WTC11 (cell line): ENCODE measurements at regions not wholly inside any gene's neighbourhood (a gene's known extent, or its start where the extent isn't known, plus 50 kb on each side); places are given as distances from the start of the nearest gene placed in this dataset.

Source experiments
- ATAC-seq: fragments of 200-7000 bp; cut with Tn5 transposase; 2 replicates; pipeline ENCODE4 v1.10.0; 2021; ENCODE audit warnings: mild to moderate bottlenecking, moderate library complexity
- CTCF ChIA-PET: fragments of 300-600 bp; sonication (Branson Sonifier 250); formaldehyde crosslinking; loops from one replicate; lab custom pipeline; 2021; ENCODE audit warnings: antibody characterized with exemption; lab: Charles Lee
- POLR2A ChIA-PET: fragments of 350-600 bp; sonication (Branson Sonifier 250); formaldehyde crosslinking; loops from one replicate; lab custom pipeline; 2021; ENCODE audit warnings: antibody characterized with exemption; lab: Charles Lee
- DNase-seq: peaks from one replicate; pipeline ENCODE4 v3.0.0; 2021; ENCODE audit warnings: low spot score
- H3K27ac Mint-ChIP-seq: 2 replicates; pipeline ENCODE4 v1.8.0; 2021; ENCODE audit warnings: mixed read lengths
- H3K27me3 Mint-ChIP-seq: 2 replicates; pipeline ENCODE4 v1.8.0; 2021; ENCODE audit warnings: low read depth, mild to moderate bottlenecking, moderate library complexity, mixed read lengths
- H3K36me3 Mint-ChIP-seq: 2 replicates; pipeline ENCODE4 v1.8.0; 2021; ENCODE audit warnings: mixed read lengths
- H3K4me1 Mint-ChIP-seq: 2 replicates; pipeline ENCODE4 v1.8.0; 2022; ENCODE audit warnings: mixed read lengths
- H3K4me3 Mint-ChIP-seq: 2 replicates; pipeline ENCODE4 v1.8.0; 2021; ENCODE audit warnings: mild to moderate bottlenecking, moderate library complexity, mixed read lengths
- H3K9me3 Mint-ChIP-seq: 2 replicates; pipeline ENCODE4 v1.8.0; 2021; ENCODE audit warnings: mixed read lengths
- EMX1 ChIP-seq: fragments of 250-450 bp; sonication (Bioruptor Pico); IDR thresholded peaks from 2 replicates; pipeline ENCODE4 v1.8.0; 2021; ENCODE audit warnings: mild to moderate bottlenecking
- GABPB1 ChIP-seq: sonication (generic); formaldehyde crosslinking; IDR thresholded peaks from 2 replicates; pipeline ENCODE4 v1.8.1; 2023; ENCODE audit warnings: mild to moderate bottlenecking, missing genetic modification reagents
- GRHL2 ChIP-seq: fragments of 250-450 bp; sonication (Bioruptor Pico); IDR thresholded peaks from 2 replicates; pipeline ENCODE4 v1.8.0; 2022; ENCODE audit warnings: mild to moderate bottlenecking, moderate library complexity; ENCODE audit not compliant: insufficient replicate concordance, severe bottlenecking
- GTF2I ChIP-seq: fragments of 250-450 bp; sonication (Bioruptor Pico); conservative IDR thresholded peaks from 2 replicates; pipeline ENCODE4 v1.4.0; 2021; ENCODE audit warnings: mild to moderate bottlenecking
- MYBL2 ChIP-seq: sonication (generic); formaldehyde crosslinking; IDR thresholded peaks from 2 replicates; pipeline ENCODE4 v1.8.1; 2023; ENCODE audit warnings: mild to moderate bottlenecking, moderate library complexity, missing genetic modification reagents
- NFE2L1 ChIP-seq: sonication (generic); formaldehyde crosslinking; IDR thresholded peaks from 2 replicates; pipeline ENCODE4 v1.8.1; 2023; ENCODE audit warnings: missing genetic modification reagents
- NFYB ChIP-seq: sonication (generic); formaldehyde crosslinking; conservative IDR thresholded peaks from 2 replicates; pipeline ENCODE4 v1.8.0; 2022; ENCODE audit warnings: low read depth, missing genetic modification reagents
- RORB ChIP-seq: fragments of 250-450 bp; sonication (Bioruptor Pico); IDR thresholded peaks from 2 replicates; pipeline ENCODE4 v1.9.0; 2021; ENCODE audit warnings: mild to moderate bottlenecking
- ZNF219 ChIP-seq: sonication (generic); formaldehyde crosslinking; IDR thresholded peaks from 2 replicates; pipeline ENCODE4 v1.8.0; 2023; ENCODE audit warnings: missing genetic modification reagents, mild to moderate bottlenecking, borderline replicate concordance
- ZNF416 ChIP-seq: fragments of 250-450 bp; sonication (Bioruptor Pico); IDR thresholded peaks from 2 replicates; pipeline ENCODE4 v1.9.0; 2021; ENCODE audit warnings: mild to moderate bottlenecking, inconsistent platforms
- ZNF671 ChIP-seq: fragments of 250-450 bp; sonication (Bioruptor Pico); IDR thresholded peaks from 2 replicates; pipeline ENCODE4 v1.8.0; 2021; ENCODE audit warnings: mild to moderate bottlenecking
- TF ChIP-seq, protein P1 (sequence below): sonication (generic); formaldehyde crosslinking; IDR thresholded peaks from 2 replicates; pipeline ENCODE4 v1.8.1; 2023; ENCODE audit warnings: mild to moderate bottlenecking, missing genetic modification reagents, borderline replicate concordance
- TF ChIP-seq, protein P2 (sequence below): sonication (generic); formaldehyde crosslinking; IDR thresholded peaks from 2 replicates; pipeline ENCODE4 v1.8.0; 2022; ENCODE audit warnings: missing genetic modification reagents
- TF ChIP-seq, protein P3 (sequence below): fragments of 250-450 bp; sonication (Bioruptor Pico); IDR thresholded peaks from 2 replicates; pipeline ENCODE4 v1.9.0; 2021; ENCODE audit warnings: moderate library complexity, mild to moderate bottlenecking, inconsistent platforms, borderline replicate concordance
- TF ChIP-seq, protein P4 (sequence below): sonication (generic); formaldehyde crosslinking; IDR thresholded peaks from 2 replicates; pipeline ENCODE4 v1.8.0; 2022; ENCODE audit warnings: mild to moderate bottlenecking, missing genetic modification reagents
- TF ChIP-seq, protein P5 (sequence below): sonication (generic); formaldehyde crosslinking; IDR thresholded peaks from 2 replicates; pipeline ENCODE4 v1.8.0; 2023; ENCODE audit warnings: mild to moderate bottlenecking, missing genetic modification reagents
- TF ChIP-seq, protein P6 (sequence below): fragments of 250-450 bp; sonication (Bioruptor Pico); IDR thresholded peaks from 2 replicates; pipeline ENCODE4 v1.9.0; 2021; ENCODE audit warnings: mild to moderate bottlenecking
- TF ChIP-seq, protein P7 (sequence below): sonication (generic); formaldehyde crosslinking; IDR thresholded peaks from 2 replicates; pipeline ENCODE4 v1.8.1; 2022; ENCODE audit warnings: missing genetic modification reagents, borderline replicate concordance
- TF ChIP-seq, protein P8 (sequence below): fragments of 250-450 bp; sonication (Bioruptor Pico); IDR thresholded peaks from 2 replicates; pipeline ENCODE4 v1.8.0; 2021; ENCODE audit warnings: mild to moderate bottlenecking

DNA sequence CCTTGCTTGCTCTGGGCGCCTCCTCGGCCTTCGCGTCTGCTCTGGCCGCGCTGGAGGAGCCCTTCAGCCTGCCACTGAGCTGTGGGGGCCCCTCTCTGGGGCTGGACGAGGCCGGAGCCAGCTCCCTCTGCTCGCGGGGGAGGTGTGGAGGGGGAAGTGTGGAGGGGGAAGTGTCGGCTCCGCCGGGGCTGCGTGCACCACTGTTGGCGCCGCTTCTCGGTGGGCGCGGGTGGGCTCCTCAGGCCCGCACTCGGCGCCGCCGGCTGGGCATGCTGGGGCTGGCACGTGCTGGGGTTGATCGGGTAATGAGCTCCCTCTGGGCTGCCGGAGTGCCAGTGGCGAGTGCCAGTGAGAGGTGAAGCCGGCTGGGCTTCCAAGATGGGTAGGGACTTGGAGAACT is 116.7 kb downstream of the CPXCR1 start:
- TF ChIP-seq ZNF671 (CRISPR knock-in tag) (no peak), GTF2I (CRISPR knock-in tag) (no peak), EMX1 (CRISPR knock-in tag) (no peak), NFE2L1 (CRISPR knock-in tag) (no peak), GRHL2 (CRISPR knock-in tag) (no peak)
- TF ChIP-seq, protein P1, sequence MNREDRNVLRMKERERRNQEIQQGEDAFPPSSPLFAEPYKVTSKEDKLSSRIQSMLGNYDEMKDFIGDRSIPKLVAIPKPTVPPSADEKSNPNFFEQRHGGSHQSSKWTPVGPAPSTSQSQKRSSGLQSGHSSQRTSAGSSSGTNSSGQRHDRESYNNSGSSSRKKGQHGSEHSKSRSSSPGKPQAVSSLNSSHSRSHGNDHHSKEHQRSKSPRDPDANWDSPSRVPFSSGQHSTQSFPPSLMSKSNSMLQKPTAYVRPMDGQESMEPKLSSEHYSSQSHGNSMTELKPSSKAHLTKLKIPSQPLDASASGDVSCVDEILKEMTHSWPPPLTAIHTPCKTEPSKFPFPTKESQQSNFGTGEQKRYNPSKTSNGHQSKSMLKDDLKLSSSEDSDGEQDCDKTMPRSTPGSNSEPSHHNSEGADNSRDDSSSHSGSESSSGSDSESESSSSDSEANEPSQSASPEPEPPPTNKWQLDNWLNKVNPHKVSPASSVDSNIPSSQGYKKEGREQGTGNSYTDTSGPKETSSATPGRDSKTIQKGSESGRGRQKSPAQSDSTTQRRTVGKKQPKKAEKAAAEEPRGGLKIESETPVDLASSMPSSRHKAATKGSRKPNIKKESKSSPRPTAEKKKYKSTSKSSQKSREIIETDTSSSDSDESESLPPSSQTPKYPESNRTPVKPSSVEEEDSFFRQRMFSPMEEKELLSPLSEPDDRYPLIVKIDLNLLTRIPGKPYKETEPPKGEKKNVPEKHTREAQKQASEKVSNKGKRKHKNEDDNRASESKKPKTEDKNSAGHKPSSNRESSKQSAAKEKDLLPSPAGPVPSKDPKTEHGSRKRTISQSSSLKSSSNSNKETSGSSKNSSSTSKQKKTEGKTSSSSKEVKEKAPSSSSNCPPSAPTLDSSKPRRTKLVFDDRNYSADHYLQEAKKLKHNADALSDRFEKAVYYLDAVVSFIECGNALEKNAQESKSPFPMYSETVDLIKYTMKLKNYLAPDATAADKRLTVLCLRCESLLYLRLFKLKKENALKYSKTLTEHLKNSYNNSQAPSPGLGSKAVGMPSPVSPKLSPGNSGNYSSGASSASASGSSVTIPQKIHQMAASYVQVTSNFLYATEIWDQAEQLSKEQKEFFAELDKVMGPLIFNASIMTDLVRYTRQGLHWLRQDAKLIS, result no peak
- TF ChIP-seq, protein P2, sequence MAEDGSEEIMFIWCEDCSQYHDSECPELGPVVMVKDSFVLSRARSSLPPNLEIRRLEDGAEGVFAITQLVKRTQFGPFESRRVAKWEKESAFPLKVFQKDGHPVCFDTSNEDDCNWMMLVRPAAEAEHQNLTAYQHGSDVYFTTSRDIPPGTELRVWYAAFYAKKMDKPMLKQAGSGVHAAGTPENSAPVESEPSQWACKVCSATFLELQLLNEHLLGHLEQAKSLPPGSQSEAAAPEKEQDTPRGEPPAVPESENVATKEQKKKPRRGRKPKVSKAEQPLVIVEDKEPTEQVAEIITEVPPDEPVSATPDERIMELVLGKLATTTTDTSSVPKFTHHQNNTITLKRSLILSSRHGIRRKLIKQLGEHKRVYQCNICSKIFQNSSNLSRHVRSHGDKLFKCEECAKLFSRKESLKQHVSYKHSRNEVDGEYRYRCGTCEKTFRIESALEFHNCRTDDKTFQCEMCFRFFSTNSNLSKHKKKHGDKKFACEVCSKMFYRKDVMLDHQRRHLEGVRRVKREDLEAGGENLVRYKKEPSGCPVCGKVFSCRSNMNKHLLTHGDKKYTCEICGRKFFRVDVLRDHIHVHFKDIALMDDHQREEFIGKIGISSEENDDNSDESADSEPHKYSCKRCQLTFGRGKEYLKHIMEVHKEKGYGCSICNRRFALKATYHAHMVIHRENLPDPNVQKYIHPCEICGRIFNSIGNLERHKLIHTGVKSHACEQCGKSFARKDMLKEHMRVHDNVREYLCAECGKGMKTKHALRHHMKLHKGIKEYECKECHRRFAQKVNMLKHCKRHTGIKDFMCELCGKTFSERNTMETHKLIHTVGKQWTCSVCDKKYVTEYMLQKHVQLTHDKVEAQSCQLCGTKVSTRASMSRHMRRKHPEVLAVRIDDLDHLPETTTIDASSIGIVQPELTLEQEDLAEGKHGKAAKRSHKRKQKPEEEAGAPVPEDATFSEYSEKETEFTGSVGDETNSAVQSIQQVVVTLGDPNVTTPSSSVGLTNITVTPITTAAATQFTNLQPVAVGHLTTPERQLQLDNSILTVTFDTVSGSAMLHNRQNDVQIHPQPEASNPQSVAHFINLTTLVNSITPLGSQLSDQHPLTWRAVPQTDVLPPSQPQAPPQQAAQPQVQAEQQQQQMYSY (CRISPR knock-in tag), result no peak
- TF ChIP-seq, protein P3, sequence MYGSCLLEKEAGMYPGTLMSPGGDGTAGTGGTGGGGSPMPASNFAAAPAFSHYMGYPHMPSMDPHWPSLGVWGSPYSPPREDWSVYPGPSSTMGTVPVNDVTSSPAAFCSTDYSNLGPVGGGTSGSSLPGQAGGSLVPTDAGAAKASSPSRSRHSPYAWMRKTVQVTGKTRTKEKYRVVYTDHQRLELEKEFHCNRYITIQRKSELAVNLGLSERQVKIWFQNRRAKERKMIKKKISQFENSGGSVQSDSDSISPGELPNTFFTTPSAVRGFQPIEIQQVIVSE (CRISPR knock-in tag), result no peak
- TF ChIP-seq, protein P4, sequence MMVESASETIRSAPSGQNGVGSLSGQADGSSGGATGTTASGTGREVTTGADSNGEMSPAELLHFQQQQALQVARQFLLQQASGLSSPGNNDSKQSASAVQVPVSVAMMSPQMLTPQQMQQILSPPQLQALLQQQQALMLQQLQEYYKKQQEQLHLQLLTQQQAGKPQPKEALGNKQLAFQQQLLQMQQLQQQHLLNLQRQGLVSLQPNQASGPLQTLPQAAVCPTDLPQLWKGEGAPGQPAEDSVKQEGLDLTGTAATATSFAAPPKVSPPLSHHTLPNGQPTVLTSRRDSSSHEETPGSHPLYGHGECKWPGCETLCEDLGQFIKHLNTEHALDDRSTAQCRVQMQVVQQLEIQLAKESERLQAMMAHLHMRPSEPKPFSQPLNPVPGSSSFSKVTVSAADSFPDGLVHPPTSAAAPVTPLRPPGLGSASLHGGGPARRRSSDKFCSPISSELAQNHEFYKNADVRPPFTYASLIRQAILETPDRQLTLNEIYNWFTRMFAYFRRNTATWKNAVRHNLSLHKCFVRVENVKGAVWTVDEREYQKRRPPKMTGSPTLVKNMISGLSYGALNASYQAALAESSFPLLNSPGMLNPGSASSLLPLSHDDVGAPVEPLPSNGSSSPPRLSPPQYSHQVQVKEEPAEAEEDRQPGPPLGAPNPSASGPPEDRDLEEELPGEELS (CRISPR knock-in tag), result no peak
- TF ChIP-seq, protein P5, sequence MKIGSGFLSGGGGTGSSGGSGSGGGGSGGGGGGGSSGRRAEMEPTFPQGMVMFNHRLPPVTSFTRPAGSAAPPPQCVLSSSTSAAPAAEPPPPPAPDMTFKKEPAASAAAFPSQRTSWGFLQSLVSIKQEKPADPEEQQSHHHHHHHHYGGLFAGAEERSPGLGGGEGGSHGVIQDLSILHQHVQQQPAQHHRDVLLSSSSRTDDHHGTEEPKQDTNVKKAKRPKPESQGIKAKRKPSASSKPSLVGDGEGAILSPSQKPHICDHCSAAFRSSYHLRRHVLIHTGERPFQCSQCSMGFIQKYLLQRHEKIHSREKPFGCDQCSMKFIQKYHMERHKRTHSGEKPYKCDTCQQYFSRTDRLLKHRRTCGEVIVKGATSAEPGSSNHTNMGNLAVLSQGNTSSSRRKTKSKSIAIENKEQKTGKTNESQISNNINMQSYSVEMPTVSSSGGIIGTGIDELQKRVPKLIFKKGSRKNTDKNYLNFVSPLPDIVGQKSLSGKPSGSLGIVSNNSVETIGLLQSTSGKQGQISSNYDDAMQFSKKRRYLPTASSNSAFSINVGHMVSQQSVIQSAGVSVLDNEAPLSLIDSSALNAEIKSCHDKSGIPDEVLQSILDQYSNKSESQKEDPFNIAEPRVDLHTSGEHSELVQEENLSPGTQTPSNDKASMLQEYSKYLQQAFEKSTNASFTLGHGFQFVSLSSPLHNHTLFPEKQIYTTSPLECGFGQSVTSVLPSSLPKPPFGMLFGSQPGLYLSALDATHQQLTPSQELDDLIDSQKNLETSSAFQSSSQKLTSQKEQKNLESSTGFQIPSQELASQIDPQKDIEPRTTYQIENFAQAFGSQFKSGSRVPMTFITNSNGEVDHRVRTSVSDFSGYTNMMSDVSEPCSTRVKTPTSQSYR, result no peak
- no peak for DNase-seq
- Mint-ChIP-seq H3K4me1 (no peaks in the 10 kb centered on the region), H3K27me3 (no peaks in the 10 kb centered on the region), H3K9me3 (peaks cover 8% of the 10 kb centered on the region), H3K4me3 (no peak overlapping the region), H3K27ac (no peak overlapping the region), H3K36me3 (peaks cover 4% of the 10 kb centered on the region; the same call in 1 of the 2 replicates)
- ATAC-seq, result no peak
- POLR2A ChIA-PET, result no interaction called here
- CTCF ChIA-PET, result no interaction called here

DNA sequence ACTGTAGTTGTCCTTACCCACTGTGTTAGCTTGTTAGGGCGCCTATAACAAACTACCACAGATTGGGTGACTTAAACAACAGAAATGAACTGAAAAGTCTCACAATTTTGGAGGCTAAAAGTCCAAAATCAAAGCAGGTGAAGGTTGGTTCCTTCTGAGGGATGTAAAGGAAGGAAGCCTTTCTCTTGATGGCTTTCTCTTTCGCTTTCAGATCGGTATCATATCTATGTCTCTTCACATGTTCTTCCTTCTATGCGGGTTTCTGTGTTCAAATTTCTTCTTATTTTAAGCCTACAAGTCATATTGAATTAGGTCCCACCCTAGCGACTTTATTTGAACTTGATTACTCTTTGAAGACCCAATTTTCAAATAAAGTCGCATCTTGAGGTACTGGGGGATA is 118.6 kb downstream of the CPXCR1 start:
- DNase-seq (no peak), ATAC-seq (no peak)
- peaks cover 4% of the 10 kb centered on the region; the same call in 1 of the 2 replicates for H3K36me3 Mint-ChIP-seq
- no peaks in the 10 kb centered on the region for H3K27me3 Mint-ChIP-seq
- peaks cover 8% of the 10 kb centered on the region for H3K9me3 Mint-ChIP-seq
- ChIA-PET POLR2A (no interaction called here), CTCF (no interaction called here)
- no peak overlapping the region for H3K4me3 Mint-ChIP-seq
- H3K4me1 Mint-ChIP-seq, result no peaks in the 10 kb centered on the region
- no peak overlapping the region for H3K27ac Mint-ChIP-seq
- TF ChIP-seq, protein P6, sequence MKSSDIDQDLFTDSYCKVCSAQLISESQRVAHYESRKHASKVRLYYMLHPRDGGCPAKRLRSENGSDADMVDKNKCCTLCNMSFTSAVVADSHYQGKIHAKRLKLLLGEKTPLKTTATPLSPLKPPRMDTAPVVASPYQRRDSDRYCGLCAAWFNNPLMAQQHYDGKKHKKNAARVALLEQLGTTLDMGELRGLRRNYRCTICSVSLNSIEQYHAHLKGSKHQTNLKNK (CRISPR knock-in tag), result no peak
- TF ChIP-seq ZNF416 (CRISPR knock-in tag) (no peak), ZNF219 (CRISPR knock-in tag) (no peak), GABPB1 (CRISPR knock-in tag) (no peak), MYBL2 (CRISPR knock-in tag) (no peak), NFYB (CRISPR knock-in tag) (no peak), RORB (no peak)
- TF ChIP-seq, protein P7, sequence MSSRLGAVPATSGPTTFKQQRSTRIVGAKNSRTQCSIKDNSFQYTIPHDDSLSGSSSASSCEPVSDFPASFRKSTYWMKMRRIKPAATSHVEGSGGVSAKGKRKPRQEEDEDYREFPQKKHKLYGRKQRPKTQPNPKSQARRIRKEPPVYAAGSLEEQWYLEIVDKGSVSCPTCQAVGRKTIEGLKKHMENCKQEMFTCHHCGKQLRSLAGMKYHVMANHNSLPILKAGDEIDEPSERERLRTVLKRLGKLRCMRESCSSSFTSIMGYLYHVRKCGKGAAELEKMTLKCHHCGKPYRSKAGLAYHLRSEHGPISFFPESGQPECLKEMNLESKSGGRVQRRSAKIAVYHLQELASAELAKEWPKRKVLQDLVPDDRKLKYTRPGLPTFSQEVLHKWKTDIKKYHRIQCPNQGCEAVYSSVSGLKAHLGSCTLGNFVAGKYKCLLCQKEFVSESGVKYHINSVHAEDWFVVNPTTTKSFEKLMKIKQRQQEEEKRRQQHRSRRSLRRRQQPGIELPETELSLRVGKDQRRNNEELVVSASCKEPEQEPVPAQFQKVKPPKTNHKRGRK (CRISPR knock-in tag), result no peak
- TF ChIP-seq, protein P8, sequence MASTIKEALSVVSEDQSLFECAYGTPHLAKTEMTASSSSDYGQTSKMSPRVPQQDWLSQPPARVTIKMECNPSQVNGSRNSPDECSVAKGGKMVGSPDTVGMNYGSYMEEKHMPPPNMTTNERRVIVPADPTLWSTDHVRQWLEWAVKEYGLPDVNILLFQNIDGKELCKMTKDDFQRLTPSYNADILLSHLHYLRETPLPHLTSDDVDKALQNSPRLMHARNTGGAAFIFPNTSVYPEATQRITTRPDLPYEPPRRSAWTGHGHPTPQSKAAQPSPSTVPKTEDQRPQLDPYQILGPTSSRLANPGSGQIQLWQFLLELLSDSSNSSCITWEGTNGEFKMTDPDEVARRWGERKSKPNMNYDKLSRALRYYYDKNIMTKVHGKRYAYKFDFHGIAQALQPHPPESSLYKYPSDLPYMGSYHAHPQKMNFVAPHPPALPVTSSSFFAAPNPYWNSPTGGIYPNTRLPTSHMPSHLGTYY (CRISPR knock-in tag), result no peak
